CD4-positive, alpha-beta T cell treated with Interleukin-21 for 1 hour (primary cell): ENCODE measurements at regions not wholly inside any gene's neighbourhood (a gene's known extent, or its start where the extent isn't known, plus 50 kb on each side); places are given as distances from the start of the nearest gene placed in this dataset.

ENCODE experiments used
- DNase-seq: peaks from one replicate; pipeline ENCODE4 v3.0.0-alpha.2; 2020

DNA sequence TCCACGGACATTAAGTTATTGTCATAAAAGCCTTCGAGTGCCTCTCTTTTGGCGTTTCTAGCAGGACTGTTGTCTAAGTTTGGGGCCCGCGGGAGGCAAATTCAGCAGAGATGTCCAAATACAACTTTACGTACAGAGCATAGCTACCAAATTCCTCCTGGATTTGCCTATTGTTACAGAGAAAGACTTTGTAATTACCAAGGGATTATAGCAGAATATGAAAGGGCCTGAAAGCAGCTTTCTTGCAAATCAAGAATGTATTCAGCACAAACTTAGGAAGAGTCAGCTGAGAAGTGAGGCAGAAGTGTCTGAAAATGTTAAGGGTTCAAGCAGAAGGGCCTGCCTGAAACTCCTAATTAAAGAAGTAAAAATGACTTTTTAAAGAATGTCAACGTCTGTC lies 1053.5 kb upstream of the TENM3 start:
- DNase-seq = no peak

DNA sequence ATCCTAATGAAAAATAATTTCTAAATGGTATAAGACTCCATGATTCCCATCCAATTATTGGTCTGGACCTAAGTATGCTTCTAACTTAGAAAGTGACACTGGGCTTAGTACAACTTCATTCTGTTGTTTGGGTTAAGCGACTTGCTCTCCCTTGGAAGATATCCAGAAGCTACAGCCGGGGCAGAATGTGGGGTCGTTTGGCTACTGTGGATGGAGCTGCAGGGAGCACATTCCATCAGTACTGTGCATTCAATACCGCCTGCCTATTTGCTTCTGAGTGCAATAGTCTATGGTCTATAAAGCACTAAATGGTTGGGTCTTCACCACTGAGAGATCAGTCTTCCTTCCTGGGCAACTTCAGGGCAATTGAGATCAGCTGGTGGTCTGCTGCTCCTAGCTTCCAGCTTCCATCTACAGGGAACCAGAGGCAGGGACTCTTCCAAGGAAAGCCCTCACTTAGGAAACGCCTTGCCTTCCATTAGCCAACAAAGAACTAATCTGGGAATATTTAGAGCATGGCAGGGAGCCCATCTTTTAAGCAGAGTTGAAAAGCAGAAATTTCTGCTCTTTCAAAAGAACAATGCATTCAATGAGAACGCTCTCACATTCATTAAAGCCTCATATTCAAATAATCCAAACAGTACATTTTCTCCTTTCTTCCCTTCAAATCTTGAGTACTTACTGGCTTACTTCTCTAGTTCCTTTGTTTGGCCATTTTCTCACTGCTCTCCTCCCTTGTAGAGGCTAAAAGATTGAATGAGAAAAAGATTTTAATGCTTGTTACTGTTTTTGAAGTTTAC lies 1049.9 kb upstream of the TENM3 start:
- no peak for DNase-seq

DNA sequence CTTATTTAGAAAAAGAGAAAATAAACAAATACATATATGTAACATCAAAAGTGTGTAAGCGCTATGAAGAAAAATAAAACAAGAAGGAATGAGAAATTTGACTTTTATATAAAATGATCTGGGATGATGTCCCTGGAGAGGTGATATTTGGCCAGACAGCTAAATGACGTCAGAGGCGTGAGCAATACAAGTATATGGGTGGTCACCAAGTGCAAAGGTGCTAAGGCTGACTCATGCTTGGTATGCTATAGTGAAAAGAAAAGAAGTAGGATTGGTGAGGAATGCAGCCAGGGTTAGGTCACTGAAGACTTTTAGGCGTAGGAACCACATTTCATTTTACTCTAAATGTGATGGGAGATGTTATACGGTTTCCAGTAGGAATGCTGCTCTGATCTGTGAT lies 1049.1 kb upstream of the TENM3 start:
- no peak for DNase-seq

DNA sequence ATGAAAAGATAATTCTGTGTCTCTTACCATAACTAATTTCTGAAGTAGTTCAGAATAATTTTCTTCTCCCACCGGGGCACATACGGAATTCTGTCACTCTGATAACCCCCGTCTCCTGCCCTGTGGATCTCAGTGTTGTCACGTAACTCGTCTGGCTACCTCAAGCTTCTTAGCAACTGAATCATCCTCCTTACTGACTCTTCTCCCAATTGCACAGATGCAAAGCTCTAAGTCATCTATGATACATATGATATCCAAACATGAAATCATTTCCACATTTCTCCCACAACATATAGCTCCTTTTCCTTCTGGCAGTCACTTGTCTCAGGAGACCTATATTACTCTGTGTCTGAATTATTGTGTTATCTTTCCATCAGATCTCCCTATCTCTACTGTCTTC lies 1043.1 kb upstream of the TENM3 start:
- DNase-seq = no peak

DNA sequence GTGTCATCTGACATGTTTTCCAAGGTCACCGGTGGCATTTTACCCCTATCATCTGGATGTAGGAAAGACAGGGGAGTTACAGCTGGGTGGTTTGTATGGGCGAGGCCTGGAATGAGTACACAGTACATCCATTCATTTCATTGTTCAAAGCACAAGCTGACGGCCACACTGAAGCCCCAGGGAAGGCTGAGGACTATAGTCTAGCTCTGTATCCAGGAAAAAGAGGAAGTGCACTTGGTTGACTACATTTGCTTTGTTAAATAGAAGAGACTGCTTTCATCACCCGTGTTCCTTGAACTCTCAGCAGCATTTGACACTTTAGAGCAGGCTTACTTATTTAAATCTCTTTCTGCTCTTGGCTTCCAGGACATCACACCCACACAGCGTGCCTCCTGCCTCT lies 1041.0 kb upstream of the TENM3 start:
- no peak for DNase-seq

DNA sequence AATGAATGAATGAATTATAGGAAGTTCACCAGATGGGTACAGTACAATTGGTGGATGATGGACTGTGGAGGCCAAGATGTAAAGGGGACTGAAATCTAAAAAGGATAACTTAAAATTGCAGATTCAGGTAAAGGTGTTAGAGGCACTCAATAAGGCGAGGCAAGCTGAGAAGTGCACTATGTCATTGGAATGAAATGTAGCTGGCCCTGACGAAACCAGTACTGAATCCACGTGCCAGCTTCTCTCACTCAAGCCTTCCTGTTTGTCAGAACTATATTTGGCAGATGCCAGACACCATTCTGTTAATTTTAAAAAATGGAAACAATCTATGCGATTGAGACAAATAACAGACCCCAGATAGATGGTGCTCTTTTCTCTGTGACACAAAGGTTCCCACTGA lies 1039.1 kb upstream of the TENM3 start:
- DNase-seq = no peak

DNA sequence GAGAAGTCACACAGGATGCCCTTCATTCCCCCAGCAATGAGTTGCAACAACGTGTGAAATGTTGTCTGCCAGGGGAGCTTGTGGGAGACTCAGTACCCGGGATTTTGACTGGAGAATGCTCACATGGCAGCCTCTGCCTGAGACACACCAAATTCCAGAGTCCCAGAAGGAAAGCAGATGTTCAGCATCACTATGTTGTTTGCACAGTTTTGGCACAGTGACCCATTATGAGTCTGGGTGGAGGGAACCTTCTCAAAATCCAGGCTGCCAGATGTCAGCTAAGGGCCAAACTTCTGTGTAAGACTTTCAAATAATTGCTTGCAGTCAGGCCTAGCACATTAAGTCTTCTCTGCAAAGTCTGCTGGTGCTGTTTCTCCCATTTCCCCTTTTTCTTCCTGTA lies 1029.7 kb upstream of the TENM3 start:
- no peak for DNase-seq

DNA sequence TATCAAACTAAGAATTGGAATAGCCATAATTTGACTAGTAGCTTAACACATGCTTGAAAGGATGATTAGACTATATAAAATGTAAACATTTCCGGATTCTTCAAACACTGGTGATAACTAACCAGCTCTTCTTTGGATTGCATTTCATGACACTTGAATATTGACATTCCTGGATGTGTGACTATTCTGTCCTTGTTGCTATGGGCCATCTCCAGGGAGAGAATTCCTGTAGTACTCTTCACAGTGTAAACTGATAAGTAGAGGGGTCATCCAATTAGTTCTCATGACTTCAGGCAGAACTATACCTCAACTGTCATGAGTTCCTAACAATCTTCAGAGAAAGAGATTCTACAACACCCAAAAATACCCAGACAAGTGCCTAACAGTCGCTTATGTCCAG lies 1026.7 kb upstream of the TENM3 start:
- no peak for DNase-seq

DNA sequence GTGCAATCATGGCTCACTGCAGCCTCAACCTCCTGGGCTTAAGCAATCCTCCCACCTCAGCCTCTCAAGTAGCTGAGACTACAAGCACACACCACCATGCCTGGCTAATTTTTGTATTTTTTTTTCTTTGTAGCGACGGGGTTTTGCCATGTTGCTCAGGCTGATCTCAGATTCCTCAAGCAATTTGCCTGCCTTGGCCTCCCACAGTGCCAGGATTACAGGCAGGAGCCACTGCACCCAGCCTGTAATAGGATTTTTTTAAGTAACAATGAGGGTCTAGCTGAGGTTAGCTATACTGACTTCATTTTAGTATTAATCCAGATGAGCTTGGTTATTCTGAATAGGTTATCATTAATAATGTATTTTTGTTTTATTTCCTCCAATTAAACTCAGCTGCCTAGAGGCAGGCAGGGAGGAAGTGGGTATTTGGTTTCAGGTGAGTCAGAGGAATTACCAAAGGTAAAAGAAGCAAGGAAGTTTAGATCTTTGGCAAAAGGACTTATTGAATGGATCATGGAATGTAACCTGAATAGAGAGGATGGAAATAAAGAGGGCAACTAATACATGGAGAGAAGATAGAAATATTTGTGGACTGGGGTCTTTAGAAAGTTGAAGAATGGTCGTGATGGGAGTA lies 1023.3 kb upstream of the TENM3 start:
- DNase-seq = no peak

DNA sequence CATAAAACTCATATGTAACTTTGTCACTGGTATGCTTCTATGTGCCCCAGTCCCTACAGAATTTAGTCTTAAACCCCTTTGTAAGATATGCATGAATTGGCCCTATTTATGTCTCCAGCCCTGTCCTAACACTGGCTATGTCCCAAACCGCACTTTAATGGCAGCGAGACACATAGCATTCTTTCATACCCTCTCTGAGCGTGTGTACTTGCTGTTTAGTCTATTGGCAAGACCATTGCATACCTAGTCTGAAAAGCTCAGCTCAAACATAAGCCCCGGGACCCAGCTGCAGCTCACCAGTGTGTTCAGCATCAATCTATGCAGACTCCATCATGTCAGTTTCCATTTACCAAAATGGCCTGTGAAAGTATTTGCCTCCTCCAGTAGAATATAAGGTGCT lies 1018.4 kb upstream of the TENM3 start:
- DNase-seq = no peak

DNA sequence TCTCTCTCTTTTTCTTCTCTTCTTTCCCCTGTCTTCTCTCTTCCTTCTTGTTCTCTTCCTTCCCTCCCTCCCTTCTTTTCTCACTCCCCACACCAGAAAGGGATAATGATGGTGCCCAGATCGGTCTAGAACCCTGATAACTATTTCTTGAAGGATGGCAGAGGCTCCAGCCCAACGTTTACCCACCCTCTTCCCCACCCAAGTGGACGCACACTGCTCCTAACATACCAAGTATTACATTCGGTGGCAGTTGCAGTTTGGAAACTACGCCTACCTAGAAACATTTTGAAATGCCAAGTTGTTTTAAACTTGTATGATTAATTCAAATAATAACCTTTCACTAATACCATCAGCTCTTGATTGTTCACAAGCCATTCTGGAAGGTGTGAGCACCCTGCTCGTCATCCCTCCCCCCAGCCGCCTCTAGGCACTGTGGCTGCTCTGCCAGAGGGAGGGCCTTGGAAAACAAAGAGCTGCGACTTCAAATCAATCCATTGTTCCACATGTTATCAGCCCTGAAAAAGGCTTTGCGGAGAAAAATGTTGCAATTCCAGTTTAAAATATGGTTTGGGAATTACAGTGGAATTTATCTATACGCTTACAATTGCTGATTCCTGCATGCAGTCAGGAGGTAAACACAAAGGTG lies 1017.5 kb upstream of the TENM3 start:
- DNase-seq = no peak

DNA sequence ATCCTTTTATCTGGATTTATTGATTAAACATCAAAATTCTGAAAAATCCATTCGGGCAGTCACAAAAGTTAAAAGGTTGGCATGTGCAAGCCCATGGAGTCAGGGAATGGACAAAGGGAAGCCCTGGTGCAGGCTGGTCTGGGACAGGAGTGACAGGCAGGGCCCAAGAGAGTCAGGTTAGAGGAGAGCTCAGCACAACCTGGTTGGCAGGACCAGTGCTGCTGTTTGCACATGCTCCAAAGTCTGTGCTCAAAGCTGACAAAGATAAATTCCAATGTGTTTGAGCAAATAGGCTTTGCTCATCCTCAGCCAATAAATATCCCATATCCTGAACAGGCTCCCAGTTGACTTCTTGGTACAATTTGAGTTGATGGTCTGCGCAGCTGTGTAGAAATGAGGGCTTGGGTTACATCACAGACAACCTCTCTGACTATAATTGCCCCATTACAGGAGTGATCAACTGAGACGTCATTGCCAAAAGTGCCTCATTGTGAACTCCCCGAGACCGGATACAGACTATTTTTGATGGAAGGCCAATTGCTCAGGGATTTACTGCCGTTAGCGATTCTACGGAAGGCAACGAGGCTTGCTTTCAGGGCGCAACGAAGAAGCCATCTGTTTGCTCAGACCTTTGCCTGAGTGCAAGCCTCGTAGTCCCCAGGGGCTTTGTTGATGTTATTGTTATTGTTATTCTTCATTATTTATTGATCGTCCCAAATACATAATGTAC lies 1008.1 kb upstream of the TENM3 start:
- DNase-seq = no peak

DNA sequence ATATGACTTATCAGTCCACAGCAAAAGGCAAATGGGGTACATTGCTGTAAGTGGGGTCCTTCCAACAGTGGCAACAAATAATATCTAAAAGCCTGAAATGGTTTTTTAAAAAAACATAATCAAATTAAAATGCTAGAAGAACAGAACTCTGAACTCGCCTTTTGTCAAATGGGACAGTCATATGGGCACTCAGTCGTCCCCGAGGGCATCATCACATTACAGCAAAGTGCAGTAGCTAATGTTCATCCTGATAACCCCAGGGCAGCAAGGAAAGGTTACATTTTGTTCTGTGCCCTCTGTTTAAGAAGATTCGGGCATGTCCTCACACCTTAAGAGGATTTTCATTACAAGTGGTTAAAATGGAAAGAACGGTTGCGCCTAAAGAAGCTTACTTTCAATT lies 997.9 kb upstream of the TENM3 start:
- no peak for DNase-seq

DNA sequence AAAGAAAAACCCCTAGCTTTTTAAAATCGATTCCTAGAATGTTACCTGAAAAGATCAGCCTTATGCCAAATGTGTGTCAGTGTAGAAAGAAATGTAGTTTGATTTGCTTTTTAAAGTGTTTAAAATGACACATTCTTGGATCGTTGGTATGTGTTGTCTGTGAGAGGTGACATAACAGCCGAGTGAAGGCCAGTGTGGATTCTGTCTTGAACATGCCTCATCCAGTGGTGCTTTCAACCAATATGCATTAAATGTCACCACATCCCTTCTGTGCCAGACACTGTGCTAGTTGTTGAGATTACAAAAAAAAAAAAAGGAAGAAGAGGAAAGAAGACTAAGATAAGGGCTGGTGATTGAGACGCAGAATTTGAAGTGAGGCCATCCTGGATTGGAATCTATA lies 994.2 kb upstream of the TENM3 start:
- DNase-seq = no peak

DNA sequence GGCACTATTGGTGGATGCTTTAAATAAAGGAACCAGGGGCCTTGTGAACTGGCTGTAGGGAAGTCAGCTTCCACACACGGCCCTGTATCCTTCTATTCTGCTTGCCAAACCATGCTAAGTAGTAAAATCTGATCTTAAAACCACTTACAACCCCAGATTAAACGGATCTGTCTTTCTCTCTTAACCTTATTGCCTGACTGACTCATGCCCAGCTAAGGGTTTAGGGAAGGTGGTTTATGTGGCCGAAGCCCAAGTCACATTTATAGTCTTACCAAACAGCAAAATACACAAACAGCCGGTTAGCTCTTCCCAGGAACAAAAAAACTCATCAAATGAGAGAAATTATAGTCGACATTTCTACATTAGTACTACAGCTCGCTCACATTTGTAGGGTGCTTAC lies 988.4 kb upstream of the TENM3 start:
- DNase-seq = no peak

DNA sequence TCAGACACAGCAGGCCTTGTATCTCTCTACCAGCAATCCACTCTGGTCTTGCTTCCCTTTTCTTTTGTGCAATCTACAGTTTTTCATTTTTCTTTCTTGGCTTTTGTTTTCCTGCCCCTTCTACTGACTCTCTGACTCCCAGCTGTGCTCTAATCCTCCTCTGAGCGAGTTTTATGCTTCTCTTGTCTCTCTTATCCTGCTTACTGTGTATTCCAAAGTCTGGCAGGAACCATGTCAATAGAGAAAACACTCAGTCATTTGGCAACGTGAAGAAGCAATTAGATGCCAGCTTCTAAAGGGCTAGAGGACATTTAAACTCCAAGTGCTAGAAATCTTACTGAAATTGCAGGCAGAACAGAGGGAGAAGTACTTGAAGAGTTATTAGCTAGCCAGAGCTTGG lies 984.6 kb upstream of the TENM3 start:
- DNase-seq = no peak

DNA sequence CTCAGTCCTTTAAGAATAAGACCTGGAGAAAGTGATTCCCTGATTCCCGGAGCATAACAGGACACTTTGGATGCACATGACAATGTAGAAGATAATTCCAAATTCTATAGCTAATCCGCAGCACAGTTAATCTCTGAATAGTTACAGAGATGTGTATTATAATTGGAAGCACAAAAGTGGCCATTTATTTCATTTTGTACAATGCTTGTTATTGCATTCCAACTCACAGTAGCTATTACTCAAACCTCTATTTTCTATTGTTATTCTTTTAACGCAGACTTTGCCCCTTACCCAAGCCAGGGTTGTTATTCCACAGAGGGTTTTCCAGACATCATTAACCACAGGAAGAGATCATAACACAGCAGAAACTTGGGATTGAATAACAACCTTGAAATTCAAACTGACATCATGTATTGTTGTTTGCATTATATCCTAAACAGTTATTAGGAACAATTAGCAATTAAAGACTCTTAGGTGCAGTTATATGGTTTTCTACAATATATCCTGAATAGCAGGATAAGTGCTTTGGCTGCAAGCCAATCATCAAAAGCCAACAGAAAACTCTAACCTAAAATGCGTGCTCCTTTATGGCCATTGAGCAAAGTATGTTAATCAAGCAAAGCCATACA lies 984.0 kb upstream of the TENM3 start:
- DNase-seq = no peak

DNA sequence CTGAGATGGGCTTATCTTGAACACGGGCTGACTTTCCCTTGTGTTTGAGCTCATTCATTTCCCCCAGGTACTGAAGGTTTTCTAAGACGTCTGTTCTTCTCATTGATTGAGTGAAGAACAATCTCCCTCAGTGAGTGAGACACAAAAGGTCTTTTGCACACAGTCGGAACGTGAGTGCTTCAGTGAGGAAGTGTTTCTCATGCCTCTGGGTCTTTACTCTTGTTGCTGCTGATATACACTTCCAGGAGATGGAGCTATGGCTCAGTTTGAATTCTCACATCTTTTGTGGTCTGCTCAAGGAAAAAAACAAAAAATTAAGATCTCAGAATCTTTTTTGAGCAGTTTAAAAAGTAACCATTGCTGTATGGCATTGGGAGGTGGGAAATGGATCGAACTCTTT lies 981.9 kb upstream of the TENM3 start:
- no peak for DNase-seq

DNA sequence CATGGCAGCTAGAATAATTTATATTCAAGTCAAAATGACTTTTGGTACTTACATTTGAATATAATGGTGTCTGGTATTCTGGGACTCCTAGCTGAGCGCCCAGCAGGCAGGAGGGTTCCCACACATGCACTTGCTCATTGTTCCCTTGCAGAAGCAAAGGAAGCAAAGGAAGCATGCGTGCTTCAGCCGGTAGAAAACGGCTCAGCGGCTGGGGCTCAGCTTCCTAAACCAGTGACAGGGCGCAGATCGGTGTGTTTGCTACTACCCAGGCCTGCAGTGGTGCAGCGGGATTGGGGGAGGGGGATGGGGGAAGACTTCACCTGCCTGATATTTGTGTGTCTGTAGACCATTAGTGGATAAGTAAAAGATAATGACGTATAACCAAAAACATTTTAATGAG lies 978.3 kb upstream of the TENM3 start:
- no peak for DNase-seq

DNA sequence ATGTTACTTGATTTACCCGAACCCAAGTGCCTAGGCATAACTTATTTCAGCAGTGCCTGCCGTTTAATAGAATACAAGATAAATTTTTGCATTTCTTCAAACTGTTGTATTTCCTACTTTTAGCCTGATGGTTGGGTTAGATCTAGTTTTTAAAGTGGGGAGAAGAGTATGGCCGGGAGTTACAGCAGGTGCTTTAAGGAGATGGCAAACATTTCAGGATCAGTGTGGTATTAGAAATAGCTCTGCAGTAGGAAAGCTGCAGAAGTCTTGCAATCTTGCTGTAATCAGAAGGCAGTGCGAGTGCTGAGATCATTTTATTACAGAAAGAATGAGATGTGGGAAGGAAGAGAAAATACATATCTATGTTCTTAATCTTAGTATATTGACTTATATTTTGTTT lies 977.8 kb upstream of the TENM3 start:
- no peak for DNase-seq

DNA sequence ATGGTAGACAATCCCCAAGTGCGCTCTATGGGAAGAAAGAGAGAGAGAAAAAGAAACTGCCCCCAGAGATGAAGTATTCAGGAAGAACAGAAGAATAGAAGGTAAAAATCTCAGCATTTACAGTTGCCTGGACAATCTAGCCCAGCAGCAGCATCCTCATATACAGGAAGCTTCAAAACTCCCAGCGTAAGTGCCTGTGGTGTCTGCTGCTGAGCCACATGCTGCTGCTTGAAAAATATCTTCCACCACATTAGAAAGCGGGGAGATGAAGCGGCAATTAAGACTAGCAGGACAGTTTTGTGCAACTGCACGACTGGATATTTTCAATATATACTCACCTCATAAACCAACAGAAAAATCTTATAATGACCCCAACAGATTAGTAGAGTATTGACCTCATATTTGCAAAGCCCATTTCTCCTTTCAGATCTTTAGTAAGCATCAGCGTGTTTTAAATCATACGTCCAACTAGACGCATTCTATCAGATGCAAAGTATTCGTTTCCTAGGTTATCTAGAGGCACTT lies 972.0 kb upstream of the TENM3 start:
- no peak for DNase-seq

DNA sequence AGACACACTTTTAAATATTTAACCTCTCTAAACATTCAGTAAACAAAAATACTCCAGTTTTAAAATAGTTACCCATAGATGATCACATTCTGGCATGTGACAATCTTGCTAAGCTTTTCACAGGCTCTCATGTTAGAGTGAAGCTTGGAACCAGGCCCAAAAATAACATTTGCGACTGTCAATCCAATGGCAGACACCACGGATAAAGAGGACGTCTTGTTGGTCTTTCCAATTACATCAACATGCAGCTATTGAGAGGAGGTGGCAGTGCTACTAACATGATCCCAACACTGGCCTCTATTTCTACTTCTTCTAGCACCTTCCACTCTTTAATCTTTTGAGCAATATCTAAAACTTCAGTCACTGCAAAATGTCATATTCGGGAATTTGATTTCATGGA lies 970.8 kb upstream of the TENM3 start:
- DNase-seq = no peak

DNA sequence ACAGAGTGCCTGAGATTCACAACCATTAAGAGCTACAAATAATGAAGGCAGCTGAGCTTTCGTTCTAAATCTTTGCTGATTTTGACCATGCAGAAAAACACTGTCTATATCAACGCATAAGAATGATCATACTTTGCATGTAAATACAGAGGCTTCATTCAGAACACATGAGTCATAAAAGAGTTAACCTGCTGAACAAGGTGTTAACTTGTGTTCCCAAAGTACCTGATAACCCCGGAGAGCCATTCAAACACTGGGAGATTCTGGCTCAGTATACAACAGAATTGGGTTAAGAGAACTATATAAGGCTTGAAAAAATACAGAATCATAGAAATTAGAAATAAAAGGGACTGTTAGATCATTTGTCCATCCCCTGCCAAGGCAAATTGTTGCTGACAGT lies 964.3 kb upstream of the TENM3 start:
- no peak for DNase-seq
